ENCODE measurements at regions not wholly inside any gene's neighbourhood (a gene's known extent, or its start where the extent isn't known, plus 50 kb on each side); places are given as distances from the start of the nearest gene placed in this dataset.
A peak's percentile ranks its signal among the peaks of the same experiment; 100 is the strongest.

DNA sequence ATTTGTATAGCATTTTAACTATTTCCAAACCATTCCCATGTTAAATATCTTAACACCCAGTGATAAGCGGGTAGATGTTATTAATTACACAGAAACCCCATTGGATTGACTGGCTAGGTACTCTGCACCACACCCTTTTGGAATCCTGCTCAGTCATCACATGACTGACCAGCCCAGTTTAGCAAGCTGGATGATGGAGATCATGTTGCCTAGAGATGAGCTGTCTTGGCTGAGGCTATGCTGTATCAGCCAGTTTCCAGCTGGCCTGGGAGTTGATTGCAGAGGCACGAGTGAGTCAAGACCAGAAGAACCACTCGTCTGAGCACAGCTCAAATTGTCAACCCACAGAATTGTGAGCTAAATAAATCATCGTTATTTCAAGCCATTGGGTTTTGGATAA is 124.6 kb downstream of the ZNF621 start (continued):
- TF ChIP-seq TOE1 (IDR thresholded peaks at IDR 0.05; ENCODE audit: borderline replicate concordance): 0 out of 2 replicates have a peak, but pooled peaks have one; percentile 23
- TF ChIP-seq TOE1 (CRISPR knock-in tag; IDR thresholded peaks at IDR 0.05; ENCODE audit: borderline replicate concordance, low read depth): no peak
- TF ChIP-seq, protein P1, sequence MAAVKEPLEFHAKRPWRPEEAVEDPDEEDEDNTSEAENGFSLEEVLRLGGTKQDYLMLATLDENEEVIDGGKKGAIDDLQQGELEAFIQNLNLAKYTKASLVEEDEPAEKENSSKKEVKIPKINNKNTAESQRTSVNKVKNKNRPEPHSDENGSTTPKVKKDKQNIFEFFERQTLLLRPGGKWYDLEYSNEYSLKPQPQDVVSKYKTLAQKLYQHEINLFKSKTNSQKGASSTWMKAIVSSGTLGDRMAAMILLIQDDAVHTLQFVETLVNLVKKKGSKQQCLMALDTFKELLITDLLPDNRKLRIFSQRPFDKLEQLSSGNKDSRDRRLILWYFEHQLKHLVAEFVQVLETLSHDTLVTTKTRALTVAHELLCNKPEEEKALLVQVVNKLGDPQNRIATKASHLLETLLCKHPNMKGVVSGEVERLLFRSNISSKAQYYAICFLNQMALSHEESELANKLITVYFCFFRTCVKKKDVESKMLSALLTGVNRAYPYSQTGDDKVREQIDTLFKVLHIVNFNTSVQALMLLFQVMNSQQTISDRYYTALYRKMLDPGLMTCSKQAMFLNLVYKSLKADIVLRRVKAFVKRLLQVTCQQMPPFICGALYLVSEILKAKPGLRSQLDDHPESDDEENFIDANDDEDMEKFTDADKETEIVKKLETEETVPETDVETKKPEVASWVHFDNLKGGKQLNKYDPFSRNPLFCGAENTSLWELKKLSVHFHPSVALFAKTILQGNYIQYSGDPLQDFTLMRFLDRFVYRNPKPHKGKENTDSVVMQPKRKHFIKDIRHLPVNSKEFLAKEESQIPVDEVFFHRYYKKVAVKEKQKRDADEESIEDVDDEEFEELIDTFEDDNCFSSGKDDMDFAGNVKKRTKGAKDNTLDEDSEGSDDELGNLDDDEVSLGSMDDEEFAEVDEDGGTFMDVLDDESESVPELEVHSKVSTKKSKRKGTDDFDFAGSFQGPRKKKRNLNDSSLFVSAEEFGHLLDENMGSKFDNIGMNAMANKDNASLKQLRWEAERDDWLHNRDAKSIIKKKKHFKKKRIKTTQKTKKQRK (IDR thresholded peaks at IDR 0.05; ENCODE audit: borderline replicate concordance, low read depth, low read length): no peak
- TF ChIP-seq, protein P2, sequence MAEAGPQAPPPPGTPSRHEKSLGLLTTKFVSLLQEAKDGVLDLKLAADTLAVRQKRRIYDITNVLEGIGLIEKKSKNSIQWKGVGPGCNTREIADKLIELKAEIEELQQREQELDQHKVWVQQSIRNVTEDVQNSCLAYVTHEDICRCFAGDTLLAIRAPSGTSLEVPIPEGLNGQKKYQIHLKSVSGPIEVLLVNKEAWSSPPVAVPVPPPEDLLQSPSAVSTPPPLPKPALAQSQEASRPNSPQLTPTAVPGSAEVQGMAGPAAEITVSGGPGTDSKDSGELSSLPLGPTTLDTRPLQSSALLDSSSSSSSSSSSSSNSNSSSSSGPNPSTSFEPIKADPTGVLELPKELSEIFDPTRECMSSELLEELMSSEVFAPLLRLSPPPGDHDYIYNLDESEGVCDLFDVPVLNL (CRISPR knock-in tag; IDR thresholded peaks at IDR 0.05; ENCODE audit: low read depth): no peak
- TF ChIP-seq SAP30 (IDR thresholded peaks at IDR 0.05; ENCODE audit: borderline replicate concordance, insufficient read depth, low read depth, low read length, poor library complexity, severe bottlenecking): no peak
- TF ChIP-seq, protein P3, sequence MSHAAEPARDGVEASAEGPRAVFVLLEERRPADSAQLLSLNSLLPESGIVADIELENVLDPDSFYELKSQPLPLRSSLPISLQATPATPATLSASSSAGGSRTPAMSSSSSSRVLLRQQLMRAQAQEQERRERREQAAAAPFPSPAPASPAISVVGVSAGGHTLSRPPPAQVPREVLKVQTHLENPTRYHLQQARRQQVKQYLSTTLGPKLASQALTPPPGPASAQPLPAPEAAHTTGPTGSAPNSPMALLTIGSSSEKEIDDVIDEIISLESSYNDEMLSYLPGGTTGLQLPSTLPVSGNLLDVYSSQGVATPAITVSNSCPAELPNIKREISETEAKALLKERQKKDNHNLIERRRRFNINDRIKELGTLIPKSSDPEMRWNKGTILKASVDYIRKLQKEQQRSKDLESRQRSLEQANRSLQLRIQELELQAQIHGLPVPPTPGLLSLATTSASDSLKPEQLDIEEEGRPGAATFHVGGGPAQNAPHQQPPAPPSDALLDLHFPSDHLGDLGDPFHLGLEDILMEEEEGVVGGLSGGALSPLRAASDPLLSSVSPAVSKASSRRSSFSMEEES (CRISPR knock-in tag; IDR thresholded peaks at IDR 0.05): peak; percentile 87
- TF ChIP-seq STAT5A (IDR thresholded peaks at IDR 0.05; ENCODE audit: borderline replicate concordance, low read length): no peak
- peak; percentile 96 for TF ChIP-seq ZBTB17 (CRISPR knock-in tag; IDR thresholded peaks at IDR 0.05)
- TF ChIP-seq, protein P4, sequence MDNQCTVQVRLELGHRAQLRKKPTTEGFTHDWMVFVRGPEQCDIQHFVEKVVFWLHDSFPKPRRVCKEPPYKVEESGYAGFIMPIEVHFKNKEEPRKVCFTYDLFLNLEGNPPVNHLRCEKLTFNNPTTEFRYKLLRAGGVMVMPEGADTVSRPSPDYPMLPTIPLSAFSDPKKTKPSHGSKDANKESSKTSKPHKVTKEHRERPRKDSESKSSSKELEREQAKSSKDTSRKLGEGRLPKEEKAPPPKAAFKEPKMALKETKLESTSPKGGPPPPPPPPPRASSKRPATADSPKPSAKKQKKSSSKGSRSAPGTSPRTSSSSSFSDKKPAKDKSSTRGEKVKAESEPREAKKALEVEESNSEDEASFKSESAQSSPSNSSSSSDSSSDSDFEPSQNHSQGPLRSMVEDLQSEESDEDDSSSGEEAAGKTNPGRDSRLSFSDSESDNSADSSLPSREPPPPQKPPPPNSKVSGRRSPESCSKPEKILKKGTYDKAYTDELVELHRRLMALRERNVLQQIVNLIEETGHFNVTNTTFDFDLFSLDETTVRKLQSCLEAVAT (IDR thresholded peaks at IDR 0.05): 0 out of 4 replicates have a peak, but pooled peaks of 1 of the 2 experiments have one; percentile 23
- 0 out of 2 replicates have a peak, but pooled peaks have one; percentile 29 for TF ChIP-seq NFE2 (IDR thresholded peaks at IDR 0.05; ENCODE audit: low read depth)
- TF ChIP-seq CBFB (CRISPR knock-in tag; IDR thresholded peaks at IDR 0.05): no peak
- TF ChIP-seq, protein P5, sequence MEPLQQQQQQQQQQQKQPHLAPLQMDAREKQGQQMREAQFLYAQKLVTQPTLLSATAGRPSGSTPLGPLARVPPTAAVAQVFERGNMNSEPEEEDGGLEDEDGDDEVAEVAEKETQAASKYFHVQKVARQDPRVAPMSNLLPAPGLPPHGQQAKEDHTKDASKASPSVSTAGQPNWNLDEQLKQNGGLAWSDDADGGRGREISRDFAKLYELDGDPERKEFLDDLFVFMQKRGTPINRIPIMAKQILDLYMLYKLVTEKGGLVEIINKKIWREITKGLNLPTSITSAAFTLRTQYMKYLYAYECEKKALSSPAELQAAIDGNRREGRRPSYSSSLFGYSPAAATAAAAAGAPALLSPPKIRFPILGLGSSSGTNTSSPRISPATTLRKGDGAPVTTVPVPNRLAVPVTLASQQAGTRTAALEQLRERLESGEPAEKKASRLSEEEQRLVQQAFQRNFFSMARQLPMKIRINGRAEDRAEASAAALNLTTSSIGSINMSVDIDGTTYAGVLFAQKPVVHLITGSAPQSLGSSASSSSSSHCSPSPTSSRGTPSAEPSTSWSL (CRISPR knock-in tag; IDR thresholded peaks at IDR 0.05; ENCODE audit: borderline replicate concordance): no peak
- TF ChIP-seq TAF1 (IDR thresholded peaks at IDR 0.05; ENCODE audit: control insufficient read depth, extremely low read depth, insufficient read depth, low read length, severe bottlenecking): no peak
